Cardiac muscle cell (in vitro differentiated cells and primary cell): ENCODE measurements at regions not wholly inside any gene's neighbourhood (a gene's known extent, or its start where the extent isn't known, plus 50 kb on each side); places are given as distances from the start of the nearest gene placed in this dataset.

Experiments
- DNase-seq, 2 donors: peaks; one replicate each; pipeline versions ENCODE4 v3.0.0 to v3.0.0-alpha.2; 2010 to 2017; ENCODE audit warnings: low read depth in 1 of 2, low spot score in 1 of 2
- H3K27ac ChIP-seq: fragments of 200-600 bp; sonication (generic); 2 replicates; pipeline ENCODE4 v1.5.1; 2016
- H3K27me3 ChIP-seq: fragments of 200-600 bp; sonication (generic); 2 replicates; pipeline ENCODE4 v1.6.0; 2016; ENCODE audit warnings: control low read depth
- H3K36me3 ChIP-seq: fragments of 200-600 bp; sonication (generic); 2 replicates; pipeline ENCODE4 v1.5.1; 2016; ENCODE audit warnings: control low read depth
- H3K4me1 ChIP-seq: fragments of 200-600 bp; sonication (generic); 2 replicates; pipeline ENCODE4 v1.8.1; 2017; ENCODE audit warnings: low read depth, mild to moderate bottlenecking, mixed run types
- H3K4me3 ChIP-seq: fragments of 200-600 bp; sonication (generic); 2 replicates; pipeline ENCODE4 v1.5.1; 2016; ENCODE audit warnings: mild to moderate bottlenecking
- H3K9me3 ChIP-seq: fragments of 200-600 bp; sonication (generic); 2 replicates; pipeline ENCODE4 v1.5.1; 2017; ENCODE audit warnings: low read depth, mild to moderate bottlenecking, control low read depth
- CTCF ChIP-seq: IDR thresholded peaks from 2 replicates; pipeline ENCODE4 v1.5.1; 2012; ENCODE audit warnings: low read depth, mild to moderate bottlenecking, low read length

GRCh38 chr5:117809251-117809650 lies 1179.1 kb downstream of the DTWD2 start:
- Histone ChIP-seq H3K36me3 (no peaks in the 10 kb centered on the region), H3K4me1 (peaks cover 13% of the 10 kb centered on the region), H3K9me3 (no peaks in the 10 kb centered on the region), H3K27ac (no peak overlapping the region), H3K27me3 (peaks cover 4% of the 10 kb centered on the region), H3K4me3 (no peak overlapping the region)
- TF ChIP-seq CTCF, result no peak
- DNase-seq, result no peak

GRCh38 chr5:117805058-117805457 lies 1183.3 kb downstream of the DTWD2 start:
- Histone ChIP-seq H3K36me3 (no peaks in the 10 kb centered on the region), H3K4me3 (no peak overlapping the region), H3K27ac (no peak overlapping the region), H3K4me1 (peaks cover 13% of the 10 kb centered on the region), H3K27me3 (peaks cover 4% of the 10 kb centered on the region), H3K9me3 (no peaks in the 10 kb centered on the region)
- DNase-seq, result no peak
- no peak for TF ChIP-seq CTCF

- no peaks in the 10 kb centered on the region for H3K4me1 ChIP-seq
- no peak overlapping the region for H3K4me3 ChIP-seq
- no peaks in the 10 kb centered on the region for H3K9me3 ChIP-seq
- H3K36me3 ChIP-seq, result no peaks in the 10 kb centered on the region
- H3K27ac ChIP-seq, result no peak overlapping the region
- DNase-seq, result peak in 1 of 2 donors; percentile 33
- TF ChIP-seq CTCF, result no peak
- H3K27me3 ChIP-seq, result peaks cover 4% of the 10 kb centered on the region
Observed at GRCh38 chr5:117803533-117803932, 1184.8 kb downstream of the DTWD2 start.

GRCh38 chr5:117801583-117801982 lies 1186.8 kb downstream of the DTWD2 start:
- H3K27me3 ChIP-seq, result no peaks in the 10 kb centered on the region
- H3K4me1 ChIP-seq, result no peaks in the 10 kb centered on the region
- no peak overlapping the region for H3K4me3 ChIP-seq
- no peak overlapping the region for H3K27ac ChIP-seq
- H3K9me3 ChIP-seq, result no peaks in the 10 kb centered on the region
- H3K36me3 ChIP-seq, result no peaks in the 10 kb centered on the region
- DNase-seq, result no peak
- TF ChIP-seq CTCF, result no peak

- no peaks in the 10 kb centered on the region for H3K27me3 ChIP-seq
- no peak for TF ChIP-seq CTCF
- H3K9me3 ChIP-seq, result no peaks in the 10 kb centered on the region
- no peaks in the 10 kb centered on the region for H3K36me3 ChIP-seq
- DNase-seq, result peak in 1 of 2 donors; percentile 67
- no peaks in the 10 kb centered on the region for H3K4me1 ChIP-seq
- no peak overlapping the region for H3K4me3 ChIP-seq
- no peak overlapping the region for H3K27ac ChIP-seq
Observed at GRCh38 chr5:117800261-117800660, 1188.1 kb downstream of the DTWD2 start.

- Histone ChIP-seq H3K27me3 (no peaks in the 10 kb centered on the region), H3K27ac (no peak overlapping the region), H3K4me1 (no peaks in the 10 kb centered on the region), H3K36me3 (no peaks in the 10 kb centered on the region), H3K4me3 (no peak overlapping the region), H3K9me3 (no peaks in the 10 kb centered on the region)
- TF ChIP-seq CTCF, result no peak
- no peak for DNase-seq
Observed at GRCh38 chr5:117794847-117795246, 1193.5 kb downstream of the DTWD2 start.
